Chondrocyte (in vitro differentiated cells): ENCODE measurements at regions not wholly inside any gene's neighbourhood (a gene's known extent, or its start where the extent isn't known, plus 50 kb on each side); places are given as distances from the start of the nearest gene placed in this dataset.
A peak's percentile ranks its signal among the peaks of the same experiment; 100 is the strongest.

Experiments
- DNase-seq: peaks from one replicate; pipeline ENCODE4 v3.0.0; 2021; ENCODE audit warnings: mixed read lengths, low spot score
- H3K27ac Mint-ChIP-seq: one replicate; pipeline ENCODE4 v1.8.0; 2021; ENCODE audit warnings: mild to moderate bottlenecking, moderate library complexity, mixed read lengths; ENCODE audit not compliant: unreplicated experiment
- H3K27me3 Mint-ChIP-seq: 2 replicates; pipeline ENCODE4 v1.8.0; 2021; ENCODE audit warnings: low read depth, mixed read lengths
- H3K36me3 Mint-ChIP-seq: 2 replicates; pipeline ENCODE4 v1.8.0; 2021; ENCODE audit warnings: low read depth, mixed read lengths
- H3K4me1 Mint-ChIP-seq: 2 replicates; pipeline ENCODE4 v1.8.0; 2021; ENCODE audit warnings: low read depth, mild to moderate bottlenecking, mixed read lengths
- H3K4me3 Mint-ChIP-seq: one replicate; pipeline ENCODE4 v1.8.0; 2021; ENCODE audit warnings: mild to moderate bottlenecking, moderate library complexity, mixed read lengths; ENCODE audit not compliant: unreplicated experiment
- H3K9me3 Mint-ChIP-seq: 2 replicates; pipeline ENCODE4 v1.8.0; 2021; ENCODE audit warnings: low read depth, mixed read lengths
- TF ChIP-seq, protein P1 (sequence below): fragments of 200-600 bp; sonication (generic); IDR thresholded peaks from 2 replicates; pipeline ENCODE4 v1.5.0; 2021; ENCODE audit warnings: antibody characterized with exemption, mild to moderate bottlenecking, moderate library complexity

DNA sequence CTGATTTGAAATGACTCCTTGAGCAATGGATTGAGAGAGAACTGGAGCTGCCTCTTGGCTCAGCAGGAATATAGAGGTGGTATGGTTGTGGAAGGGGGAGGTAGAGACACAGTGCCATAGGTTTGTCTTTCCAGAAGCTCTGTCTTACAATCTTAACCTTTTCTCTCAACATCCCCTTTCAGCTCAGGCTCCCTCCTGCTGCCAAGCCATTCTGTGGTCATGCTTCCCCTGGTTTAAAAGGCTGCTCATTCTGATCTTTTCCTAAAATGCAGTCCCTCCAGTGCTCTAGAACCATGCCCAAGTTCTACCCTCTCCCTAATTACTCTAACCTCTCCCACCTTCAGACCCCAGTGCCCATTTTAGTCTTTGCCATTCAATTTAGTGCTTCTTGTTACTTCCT, 517.9 kb upstream of the MARCKS start:
- H3K9me3 Mint-ChIP-seq: peaks cover 2% of the 10 kb centered on the region
- H3K27ac Mint-ChIP-seq: no peak overlapping the region
- H3K27me3 Mint-ChIP-seq: no peaks in the 10 kb centered on the region
- H3K4me3 Mint-ChIP-seq: no peak overlapping the region
- peaks cover 16% of the 10 kb centered on the region for H3K4me1 Mint-ChIP-seq
- H3K36me3 Mint-ChIP-seq: no peaks in the 10 kb centered on the region
- TF ChIP-seq, protein P1, sequence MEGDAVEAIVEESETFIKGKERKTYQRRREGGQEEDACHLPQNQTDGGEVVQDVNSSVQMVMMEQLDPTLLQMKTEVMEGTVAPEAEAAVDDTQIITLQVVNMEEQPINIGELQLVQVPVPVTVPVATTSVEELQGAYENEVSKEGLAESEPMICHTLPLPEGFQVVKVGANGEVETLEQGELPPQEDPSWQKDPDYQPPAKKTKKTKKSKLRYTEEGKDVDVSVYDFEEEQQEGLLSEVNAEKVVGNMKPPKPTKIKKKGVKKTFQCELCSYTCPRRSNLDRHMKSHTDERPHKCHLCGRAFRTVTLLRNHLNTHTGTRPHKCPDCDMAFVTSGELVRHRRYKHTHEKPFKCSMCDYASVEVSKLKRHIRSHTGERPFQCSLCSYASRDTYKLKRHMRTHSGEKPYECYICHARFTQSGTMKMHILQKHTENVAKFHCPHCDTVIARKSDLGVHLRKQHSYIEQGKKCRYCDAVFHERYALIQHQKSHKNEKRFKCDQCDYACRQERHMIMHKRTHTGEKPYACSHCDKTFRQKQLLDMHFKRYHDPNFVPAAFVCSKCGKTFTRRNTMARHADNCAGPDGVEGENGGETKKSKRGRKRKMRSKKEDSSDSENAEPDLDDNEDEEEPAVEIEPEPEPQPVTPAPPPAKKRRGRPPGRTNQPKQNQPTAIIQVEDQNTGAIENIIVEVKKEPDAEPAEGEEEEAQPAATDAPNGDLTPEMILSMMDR: no peak
- DNase-seq: no peak

DNA sequence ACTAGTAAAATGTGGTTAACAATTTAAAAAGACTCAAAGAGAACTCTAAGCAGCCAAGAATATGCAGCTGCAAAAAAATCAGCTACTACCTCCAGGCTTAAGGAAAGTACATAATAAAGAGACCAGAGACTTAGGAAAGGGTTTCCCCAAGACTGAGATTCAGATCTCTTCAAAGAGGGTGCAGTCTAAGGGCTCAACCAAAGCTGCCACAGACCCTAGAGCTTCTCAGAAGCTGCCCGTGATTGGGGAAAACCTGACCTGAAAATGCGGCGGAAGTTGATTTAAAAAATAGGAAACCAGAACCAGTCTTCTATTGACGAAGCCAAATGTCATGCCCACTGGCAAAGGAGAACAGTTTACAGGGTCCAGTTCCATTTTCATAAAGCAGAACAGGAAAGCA, 516.8 kb upstream of the MARCKS start:
- H3K27me3 Mint-ChIP-seq: no peaks in the 10 kb centered on the region
- peaks cover 2% of the 10 kb centered on the region for H3K9me3 Mint-ChIP-seq
- no peak overlapping the region for H3K4me3 Mint-ChIP-seq
- no peak for DNase-seq
- H3K36me3 Mint-ChIP-seq: no peaks in the 10 kb centered on the region
- no peak overlapping the region for H3K27ac Mint-ChIP-seq
- TF ChIP-seq, protein P1: no peak
- H3K4me1 Mint-ChIP-seq: peaks cover 22% of the 10 kb centered on the region

DNA sequence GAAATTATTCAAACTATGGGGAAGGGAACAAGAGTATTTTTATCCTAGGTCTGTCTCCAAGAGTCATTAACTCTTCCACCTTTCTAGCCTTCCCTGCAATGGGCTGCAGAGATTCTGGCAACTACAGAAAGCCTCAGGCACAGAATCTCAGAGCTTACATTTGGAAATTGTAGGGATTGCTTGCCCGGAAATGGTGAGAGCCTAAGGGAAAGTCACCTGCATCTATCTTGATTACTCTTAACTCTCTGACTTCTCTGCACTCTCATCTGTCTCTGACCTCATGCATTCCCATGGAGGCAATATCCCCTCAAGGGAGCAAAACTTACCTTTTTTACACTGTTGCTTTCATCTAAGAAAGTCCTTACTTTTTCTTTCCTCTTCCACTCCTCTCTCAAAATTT, 513.2 kb upstream of the MARCKS start:
- Mint-ChIP-seq H3K36me3 (no peaks in the 10 kb centered on the region), H3K27ac (no peak overlapping the region), H3K27me3 (no peaks in the 10 kb centered on the region), H3K9me3 (no peaks in the 10 kb centered on the region), H3K4me3 (no peak overlapping the region), H3K4me1 (peaks cover 25% of the 10 kb centered on the region)
- TF ChIP-seq, protein P1: no peak
- DNase-seq: no peak

DNA sequence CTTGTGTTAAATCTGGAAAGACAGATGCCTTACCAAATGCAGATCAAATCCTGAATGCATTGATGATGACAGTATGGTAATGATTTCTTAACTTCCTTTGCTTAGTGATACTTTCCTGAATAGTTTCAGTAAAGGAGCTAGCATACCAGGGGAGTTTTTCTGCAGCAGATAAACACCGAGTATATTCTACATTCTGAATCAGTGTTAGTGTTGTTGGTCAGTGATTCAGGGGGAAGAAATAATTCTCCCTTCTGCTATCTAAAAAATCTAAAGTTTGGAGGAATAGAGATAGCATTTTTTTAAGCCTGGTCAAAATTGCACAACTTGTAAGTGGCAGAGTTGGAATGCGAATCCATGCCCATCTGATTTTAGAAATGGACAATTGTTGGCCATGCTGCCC, 512.2 kb upstream of the MARCKS start:
- H3K4me3 Mint-ChIP-seq: no peak overlapping the region
- DNase-seq: no peak
- no peak overlapping the region for H3K27ac Mint-ChIP-seq
- H3K4me1 Mint-ChIP-seq: peaks cover 22% of the 10 kb centered on the region
- TF ChIP-seq, protein P1: no peak
- H3K27me3 Mint-ChIP-seq: no peaks in the 10 kb centered on the region
- H3K36me3 Mint-ChIP-seq: no peaks in the 10 kb centered on the region
- H3K9me3 Mint-ChIP-seq: no peaks in the 10 kb centered on the region

DNA sequence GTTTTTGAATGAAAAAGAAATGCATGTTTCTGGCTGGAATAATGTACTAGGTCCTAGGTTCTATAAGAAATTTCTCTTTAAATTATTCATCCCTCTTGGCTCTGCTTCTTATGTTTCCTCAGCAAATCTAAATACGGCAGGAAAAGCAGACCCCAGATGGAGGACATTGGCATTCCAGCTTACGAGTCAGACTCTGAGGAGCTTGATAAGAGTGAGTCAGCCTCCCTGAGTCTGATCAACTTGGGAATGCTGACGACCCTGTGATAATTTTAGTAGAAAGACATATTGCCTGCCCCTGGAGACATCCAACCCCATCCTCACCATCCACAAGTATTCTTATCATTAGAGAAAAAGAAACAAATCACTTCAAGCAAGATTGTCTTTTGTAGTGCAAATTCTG, 509.7 kb upstream of the MARCKS start:
- TF ChIP-seq, protein P1: no peak
- Mint-ChIP-seq H3K27me3 (no peaks in the 10 kb centered on the region), H3K27ac (peak overlapping the region; percentile 38), H3K36me3 (no peaks in the 10 kb centered on the region), H3K9me3 (no peaks in the 10 kb centered on the region), H3K4me3 (no peak overlapping the region), H3K4me1 (peaks cover 47% of the 10 kb centered on the region)
- no peak for DNase-seq
